SK-MEL-5 (cell line): ENCODE measurements at regions not wholly inside any gene's neighbourhood (a gene's known extent, or its start where the extent isn't known, plus 50 kb on each side); places are given as distances from the start of the nearest gene placed in this dataset.
"Not testable (repeated sequence)": the region's sequence is repeated elsewhere in the genome, so short reads cannot be mapped to it uniquely, and the experiment has no call there.

Experiments
- DNase-seq: peaks from one replicate; pipeline ENCODE4 v3.0.0-alpha.2; 2016; ENCODE audit warnings: low read depth, low spot score
- in situ Hi-C: cut with HindIII; loops from 2 replicates; pipeline ENCODE4 v1.10.0; 2016; ENCODE audit warnings: low sequenced_read_pairs, high pct_unique_total_duplicates, low pct_unique_long_range_greater_than_20kb

DNA sequence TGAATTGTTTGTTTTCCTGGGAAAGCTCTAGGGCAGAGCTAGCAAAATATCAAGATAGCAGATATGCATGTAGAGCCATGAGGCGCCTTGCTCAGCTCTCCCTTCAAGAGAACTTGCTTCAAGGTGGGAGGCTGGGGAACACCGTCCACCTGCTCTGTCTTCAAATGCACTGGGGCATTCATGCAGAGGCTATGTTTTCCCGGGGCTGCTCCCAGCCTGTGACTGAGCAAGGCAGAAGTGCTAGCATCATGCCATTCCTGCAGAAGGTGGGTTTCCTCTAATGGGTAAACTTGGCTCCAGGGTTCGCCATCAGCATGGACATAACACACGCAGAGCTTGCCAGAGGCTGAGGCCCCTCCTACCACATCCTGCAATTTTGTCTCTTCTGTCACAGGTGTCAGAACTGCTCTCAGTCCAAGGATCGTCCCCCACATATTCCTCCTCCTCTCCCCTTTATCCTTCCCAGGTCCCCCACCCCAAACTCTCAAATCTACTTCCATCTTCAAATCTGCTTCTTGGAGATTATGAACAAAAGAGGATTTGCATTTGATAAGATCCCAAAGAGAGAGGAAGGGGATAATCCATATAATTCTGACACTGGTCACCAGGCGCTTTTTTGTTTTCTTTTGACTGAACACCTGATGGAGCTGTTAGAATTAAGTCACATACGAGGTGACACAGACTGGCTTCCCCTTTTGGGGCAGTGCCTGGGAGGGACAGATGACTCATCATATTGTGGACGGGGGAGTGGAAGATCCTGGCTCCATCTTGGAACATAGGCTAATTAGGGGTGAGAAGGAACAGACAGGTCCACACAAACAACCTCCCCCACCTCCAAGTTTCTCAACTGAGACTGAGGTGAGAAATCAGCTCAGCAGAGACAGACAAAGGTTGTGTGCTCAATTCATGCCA is 85.0 kb upstream of the TAF11L2 start:
- DNase-seq, result no peak
- in situ Hi-C loops, result no loop called here

DNA sequence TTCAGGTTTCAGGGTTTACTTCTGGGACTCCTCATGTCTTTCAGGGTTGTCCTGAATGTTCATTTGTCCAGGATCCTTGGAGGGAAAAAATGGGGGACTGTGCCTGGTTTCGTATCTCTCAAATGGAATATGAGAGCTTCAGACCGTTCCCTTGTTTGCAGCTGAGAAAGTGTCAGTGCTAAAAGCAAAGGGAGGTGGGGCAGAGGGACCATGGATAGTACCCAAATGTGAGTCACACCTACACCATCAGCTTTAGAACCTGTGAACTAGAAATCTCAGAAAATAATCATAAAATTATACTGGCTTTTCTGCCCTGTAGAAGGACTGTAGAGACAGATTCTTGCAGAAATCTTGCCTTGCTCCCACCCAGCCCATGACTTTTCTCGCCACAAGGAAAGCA is 84.3 kb upstream of the TAF11L2 start:
- no peak for DNase-seq
- in situ Hi-C loops, result no loop called here

DNA sequence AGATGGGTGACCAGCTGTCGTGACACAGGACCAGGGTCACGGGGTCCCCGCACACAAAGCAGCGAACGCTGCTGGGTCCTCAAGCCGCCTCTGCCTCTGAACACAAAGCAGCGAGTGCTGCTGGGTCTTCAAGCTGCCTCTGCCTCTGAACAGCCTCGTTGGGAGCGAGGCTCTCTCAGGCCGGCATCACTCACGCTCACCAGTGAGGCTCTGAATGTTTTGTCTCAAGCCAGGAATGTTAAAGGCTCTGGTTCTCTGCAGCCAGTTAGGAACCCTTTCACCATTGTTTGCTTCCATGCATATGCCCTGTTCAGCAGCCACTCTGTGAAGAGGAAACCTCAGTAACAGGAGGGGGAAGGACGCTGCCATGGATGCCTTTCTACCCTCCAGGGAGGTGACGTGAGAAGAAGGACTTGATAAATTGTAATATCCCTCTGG is 82.7 kb upstream of the TAF11L2 start:
- in situ Hi-C loops, result no loop called here
- no peak for DNase-seq

DNA sequence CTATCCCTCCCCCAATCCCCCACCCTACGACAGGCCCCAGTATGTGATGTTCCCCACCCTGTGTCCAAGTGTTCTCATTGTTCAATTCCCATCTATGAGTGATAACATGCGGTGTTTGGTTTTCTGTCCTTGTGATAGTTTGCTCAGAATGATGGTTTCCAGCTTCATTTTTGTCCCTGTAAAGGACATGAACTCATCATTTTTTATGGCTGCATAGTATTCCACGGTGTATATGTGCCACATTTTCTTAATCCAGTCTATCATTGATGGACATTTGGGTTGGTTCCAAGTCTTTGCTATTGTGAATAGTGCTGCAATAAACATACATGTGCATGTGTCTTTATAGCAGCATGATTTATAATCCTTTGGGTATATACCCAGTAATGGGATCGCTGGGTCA is 81.7 kb upstream of the TAF11L2 start:
- in situ Hi-C loops, result not testable (repeated sequence)

DNA sequence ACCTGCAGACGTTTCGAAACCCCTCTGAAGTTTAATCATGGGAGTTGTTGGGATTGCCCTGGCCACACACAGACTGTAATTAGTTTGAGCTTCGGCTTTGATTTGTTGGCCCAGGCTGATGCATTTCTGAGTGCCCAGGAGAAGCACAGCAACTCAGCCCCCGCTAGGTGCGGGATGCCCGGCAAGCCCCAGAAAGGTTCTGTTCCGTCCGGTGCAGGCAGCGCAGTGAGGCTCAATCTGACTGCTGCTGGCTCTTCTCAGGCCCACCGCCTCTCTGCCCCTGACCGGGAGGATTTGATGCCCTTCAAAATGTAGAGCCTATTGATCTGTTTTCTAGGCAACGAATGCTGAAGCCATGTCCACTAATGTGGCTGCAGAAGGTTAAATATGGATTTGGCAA is 73.4 kb upstream of the TAF11L2 start:
- no peak for DNase-seq
- in situ Hi-C loops, result no loop called here

More for the DNA sequence above, 81.7 kb upstream of the TAF11L2 start:
- not testable (repeated sequence) for DNase-seq

DNA sequence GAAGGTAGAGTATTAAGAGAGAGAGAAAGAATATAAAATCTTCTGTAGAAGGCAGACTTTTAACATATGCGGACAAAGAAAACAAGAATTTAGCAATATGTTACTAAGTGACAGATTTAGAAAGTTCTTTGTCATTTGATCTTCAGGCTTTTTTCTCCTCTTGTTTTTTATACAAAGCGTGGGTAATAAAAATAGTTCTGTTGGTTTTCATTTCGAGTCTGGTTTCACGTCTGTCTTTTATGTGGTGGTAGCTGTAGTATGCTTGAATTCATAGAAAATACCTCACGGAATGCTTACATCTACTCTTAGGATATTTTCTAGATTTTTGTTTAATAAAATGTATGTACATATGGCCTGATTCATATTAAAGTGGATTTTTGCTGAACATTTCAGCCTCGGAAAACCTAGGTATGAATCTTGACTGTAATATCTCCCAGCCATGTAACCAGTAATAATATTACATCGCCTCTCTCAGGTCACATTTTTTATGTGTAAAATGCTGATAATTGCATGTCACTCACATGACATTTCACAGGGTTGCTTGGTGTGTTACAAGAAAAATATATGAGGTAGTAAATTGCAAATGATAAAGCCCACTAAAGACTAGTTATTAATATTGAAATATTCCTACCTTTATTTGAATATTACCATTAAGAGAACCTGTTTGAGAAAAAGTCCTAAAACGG is 72.5 kb upstream of the TAF11L2 start:
- DNase-seq, result no peak
- in situ Hi-C loops, result no loop called here

DNA sequence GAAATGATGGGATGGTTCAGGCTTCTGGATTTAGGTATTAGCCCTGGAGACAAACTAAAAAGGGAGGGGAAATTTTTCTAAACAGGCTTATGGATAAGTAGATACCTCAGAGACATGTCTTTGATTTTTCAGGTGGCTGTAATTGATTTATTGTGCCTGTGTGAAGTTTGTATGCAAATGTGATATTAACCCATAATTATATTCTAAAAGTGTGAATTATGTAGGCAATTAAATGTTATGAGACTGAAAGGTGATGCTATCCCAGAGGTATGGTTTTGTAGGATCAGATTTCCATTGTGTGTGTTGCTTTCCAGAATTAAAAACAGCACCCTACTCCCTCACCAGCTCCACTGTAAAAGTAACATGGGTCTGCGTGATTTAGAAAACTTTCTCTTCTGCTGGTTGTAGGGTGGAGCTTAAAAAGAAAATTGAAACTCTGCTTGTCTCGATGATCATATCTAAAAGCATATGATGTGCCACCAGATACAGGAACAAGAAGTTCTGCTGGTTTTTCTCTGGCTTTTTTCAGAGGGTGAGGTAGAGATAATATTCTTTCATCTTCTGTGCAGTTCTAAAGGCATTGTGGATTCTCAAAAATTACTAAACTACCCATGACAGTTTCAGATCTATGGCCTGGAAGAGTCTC is 71.8 kb upstream of the TAF11L2 start:
- in situ Hi-C loops, result no loop called here
- no peak for DNase-seq

DNA sequence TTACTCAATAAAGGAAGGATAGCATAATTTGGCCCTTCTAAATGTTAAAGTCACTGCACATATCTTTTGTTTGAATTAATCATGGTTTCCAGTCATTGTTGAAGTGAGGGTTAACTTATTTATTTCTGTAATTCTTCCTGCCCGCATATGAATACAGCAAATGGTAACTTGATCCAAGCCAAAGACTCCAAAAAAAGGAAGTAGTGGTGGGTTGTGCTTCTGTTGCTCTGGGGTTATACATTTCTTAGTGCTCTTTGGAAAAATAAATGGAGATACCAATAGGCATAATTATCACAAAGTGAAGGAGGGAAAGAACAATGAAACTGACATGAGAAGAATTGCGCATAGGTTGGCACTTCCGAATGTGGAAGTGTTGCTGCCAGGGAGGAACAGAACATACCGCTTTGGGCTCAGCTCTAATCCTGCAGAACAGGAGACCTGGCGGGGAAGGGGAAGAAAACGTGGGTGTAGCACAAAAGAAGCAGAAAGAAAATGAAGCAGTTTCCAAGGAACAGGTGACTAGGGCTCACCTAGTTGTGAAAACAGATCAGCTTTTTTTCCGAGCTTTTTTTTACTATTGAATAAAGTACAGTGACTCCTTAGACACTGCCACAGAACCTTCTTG is 69.7 kb upstream of the TAF11L2 start:
- no peak for DNase-seq
- in situ Hi-C loops, result no loop called here

DNA sequence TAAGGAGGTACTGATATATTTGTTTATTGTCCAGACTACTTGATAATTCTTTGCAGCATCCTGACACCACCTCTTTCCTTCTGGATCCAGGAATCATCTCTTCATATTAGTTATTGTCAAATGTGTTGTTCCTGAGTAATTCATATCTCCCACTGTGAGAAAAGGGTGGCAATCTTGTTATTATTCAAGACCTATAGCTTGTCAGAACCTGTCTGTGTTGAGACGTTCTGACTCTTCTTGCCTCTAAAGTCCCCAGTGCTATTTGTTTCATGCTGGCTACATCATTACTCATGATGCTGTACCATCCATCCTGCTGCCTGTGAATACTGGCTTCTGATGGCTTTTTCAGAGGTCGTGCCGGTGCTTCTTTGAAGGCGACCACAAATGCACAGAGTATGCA is 68.7 kb upstream of the TAF11L2 start:
- in situ Hi-C loops, result no loop called here

DNA sequence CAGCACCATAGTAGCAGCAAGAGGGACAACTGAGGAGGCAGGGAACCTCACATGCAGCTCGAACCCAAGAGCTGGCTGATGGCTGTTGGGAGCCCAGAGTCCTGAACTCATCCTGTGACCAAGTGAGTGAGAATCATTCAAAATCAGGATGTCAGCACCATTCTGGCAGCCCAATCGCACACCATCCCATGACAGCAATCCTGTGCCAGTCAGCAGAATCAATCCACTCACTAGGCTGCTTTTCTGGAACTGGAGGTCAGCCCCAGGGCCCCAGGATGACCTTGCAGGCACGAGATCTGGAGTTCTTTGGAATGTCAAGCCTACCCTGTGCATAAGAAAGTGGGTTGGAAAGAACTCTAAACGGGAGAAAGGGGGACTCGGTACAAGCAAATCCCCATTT is 67.8 kb upstream of the TAF11L2 start:
- in situ Hi-C loops, result no loop called here
- DNase-seq, result no peak

More for the DNA sequence above, 68.7 kb upstream of the TAF11L2 start:
- no peak for DNase-seq

DNA sequence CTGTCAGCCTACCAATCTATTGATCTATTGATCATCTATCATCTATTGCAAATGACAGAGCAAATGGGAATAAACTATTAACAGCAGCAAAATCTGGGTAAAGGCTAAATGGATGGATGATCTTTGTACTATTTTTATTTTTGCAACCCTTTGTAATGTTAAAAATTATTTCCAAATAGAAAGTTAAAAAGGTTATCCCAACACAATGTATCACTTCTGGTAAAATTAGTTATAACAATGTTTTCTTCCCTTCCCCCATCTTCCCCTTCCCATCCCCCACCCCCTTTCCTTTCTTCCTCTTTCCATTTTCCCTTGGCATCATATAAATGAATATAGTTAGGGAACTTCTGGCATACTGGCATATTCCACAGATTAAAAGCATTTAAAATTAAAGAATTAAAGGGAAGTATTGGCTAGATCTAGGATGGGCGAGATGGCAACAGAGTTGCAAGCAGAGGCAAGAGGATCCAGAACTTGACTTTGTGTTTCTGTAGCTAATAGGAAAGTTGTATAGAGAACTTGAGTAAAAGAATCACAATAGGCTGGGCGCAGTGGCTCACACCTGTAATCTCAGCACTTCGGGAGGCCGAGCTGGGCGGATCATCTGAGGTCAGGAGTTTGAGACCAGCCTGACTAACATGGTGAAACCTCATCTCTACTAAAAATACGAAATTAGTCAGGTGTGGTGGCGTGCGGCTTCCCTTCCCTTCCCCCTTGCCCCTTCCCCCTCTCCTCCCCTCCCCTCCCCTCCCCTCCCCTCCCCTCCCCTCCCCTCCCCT is 66.6 kb upstream of the TAF11L2 start:
- in situ Hi-C loops, result no loop called here
- DNase-seq, result no peak

DNA sequence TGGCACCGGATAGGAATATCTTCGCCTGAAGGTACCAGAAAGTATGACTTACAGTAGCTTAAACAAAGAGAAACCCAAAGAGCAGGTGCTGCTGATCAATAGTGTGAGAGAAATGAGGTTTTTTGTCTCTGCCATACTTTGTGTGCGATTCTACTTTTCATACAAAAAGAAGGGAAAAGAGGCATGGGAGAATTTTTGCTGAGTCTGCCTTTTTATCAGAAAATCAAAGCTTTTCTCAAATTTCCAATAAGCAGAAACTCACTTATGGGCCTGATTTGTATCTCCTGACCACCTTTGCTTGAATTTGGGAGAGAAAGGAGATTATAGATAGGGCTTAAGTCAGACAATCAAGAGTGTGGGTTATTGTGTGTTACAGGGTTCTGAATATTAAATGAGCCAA is 65.5 kb upstream of the TAF11L2 start:
- in situ Hi-C loops, result no loop called here

DNA sequence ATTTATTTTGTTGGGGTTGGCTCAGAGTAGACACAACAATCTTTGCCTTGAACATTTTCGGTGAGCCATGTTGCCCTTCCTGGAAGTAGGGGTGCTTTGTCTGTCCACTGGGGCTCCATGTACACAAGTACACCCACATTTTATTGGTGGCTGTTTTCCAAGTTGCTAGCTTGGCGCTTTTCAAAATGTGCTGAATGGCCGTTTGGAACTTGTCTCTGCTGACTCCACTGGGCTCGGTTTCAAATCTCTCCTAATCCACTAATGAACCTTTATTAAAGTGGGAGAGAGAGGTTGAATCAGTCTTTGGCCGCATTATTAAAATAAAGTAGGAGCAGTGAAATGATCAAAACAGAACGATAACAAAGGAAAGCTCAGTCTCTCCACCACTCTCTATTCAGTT is 64.6 kb upstream of the TAF11L2 start:
- DNase-seq, result no peak
- in situ Hi-C loops, result no loop called here

More for the DNA sequence above, 65.5 kb upstream of the TAF11L2 start:
- DNase-seq, result no peak

DNA sequence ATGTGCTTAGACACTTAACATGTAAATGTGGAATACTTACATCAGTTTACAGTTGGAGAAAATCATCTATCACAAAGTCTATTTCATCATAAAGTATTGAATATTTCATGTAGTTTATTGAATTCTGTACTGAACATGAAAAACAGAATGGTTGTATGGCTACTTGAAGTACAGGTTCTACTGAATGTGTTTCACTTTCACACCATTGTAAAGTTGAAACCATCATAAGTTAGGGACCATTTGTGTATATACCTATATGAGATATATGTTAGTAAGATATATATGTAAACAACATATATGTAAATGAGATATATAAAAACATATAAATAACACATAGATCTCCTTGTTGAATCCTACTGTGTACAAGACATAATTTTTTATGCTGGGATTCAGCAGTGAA is 63.0 kb upstream of the TAF11L2 start:
- DNase-seq, result no peak
- in situ Hi-C loops, result no loop called here

DNA sequence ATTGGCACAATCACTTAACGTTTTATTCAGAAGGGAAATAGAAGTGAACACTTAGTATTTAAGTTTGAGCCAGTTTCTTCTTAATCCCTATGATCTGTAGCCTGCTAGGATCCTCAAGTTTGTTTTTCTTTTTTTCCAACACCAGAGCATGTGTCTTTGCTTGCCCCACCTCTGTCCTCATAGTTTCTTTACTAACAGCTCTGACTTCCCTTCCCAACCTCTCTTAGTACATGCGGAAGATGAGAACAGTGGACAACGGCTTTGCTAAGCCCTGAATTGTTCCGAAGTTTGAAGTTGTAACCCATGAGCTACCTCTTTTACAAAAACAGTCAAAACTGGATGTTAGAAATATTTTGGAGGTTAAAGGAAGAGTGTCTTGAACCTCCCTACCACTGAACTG is 61.7 kb upstream of the TAF11L2 start:
- in situ Hi-C loops, result no loop called here

DNA sequence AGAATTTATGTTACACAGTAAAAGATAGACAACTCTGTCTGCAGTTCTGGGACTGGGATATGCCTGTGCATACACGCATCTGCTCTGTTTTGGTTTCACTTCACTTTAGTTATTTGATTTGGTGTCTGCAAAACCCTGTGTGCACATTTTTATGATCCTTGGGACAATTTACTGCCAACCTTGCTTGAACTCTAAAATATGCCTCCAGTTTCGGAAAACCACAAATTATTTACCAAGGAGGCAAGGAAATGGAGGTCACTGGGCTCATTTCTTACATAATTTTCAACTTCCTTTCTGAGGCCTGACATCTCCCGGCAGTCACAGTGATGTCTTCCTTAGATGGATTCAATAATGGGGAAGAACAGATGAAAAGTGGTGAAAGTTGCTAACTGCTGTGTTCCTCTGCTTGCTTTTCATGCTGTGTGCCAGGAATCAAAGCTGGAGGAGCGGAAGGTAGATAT is 61.2 kb upstream of the TAF11L2 start:
- DNase-seq, result no peak
- in situ Hi-C loops, result no loop called here

More for the DNA sequence above, 61.7 kb upstream of the TAF11L2 start:
- DNase-seq, result no peak

DNA sequence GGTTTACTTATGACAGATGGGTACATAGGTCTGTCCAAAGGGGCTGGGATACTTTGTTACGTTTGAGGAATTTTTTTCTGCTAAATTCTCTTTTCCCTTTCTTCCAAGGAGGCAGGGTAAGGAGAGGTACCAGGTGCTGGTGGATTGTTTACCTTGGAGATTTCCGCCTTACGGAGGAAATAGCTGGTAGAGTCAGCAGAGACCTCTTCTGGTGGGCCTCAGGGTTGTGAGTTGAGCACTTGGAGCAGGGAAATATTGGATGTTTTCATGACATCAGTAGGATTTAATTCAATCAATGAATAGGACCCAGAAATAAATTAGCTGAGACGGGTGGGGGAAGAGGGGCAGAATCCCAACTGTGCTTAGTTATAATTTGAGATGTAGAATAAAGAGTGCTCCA is 60.0 kb upstream of the TAF11L2 start:
- in situ Hi-C loops, result no loop called here

More for the DNA sequence above, 60.0 kb upstream of the TAF11L2 start:
- no peak for DNase-seq
